Hepatocyte (in vitro differentiated cells): ENCODE measurements at regions not wholly inside any gene's neighbourhood (a gene's known extent, or its start where the extent isn't known, plus 50 kb on each side); places are given as distances from the start of the nearest gene placed in this dataset.

Experiments
- DNase-seq: peaks from one replicate; pipeline ENCODE4 v3.0.0-alpha.2; 2016; ENCODE audit warnings: low spot score
- H2AFZ ChIP-seq: fragments of 200-600 bp; sonication (generic); 2 replicates; pipeline ENCODE4 v1.6.0; 2016; ENCODE audit warnings: antibody characterized with exemption, mild to moderate bottlenecking
- H3K27ac ChIP-seq: fragments of 200-600 bp; sonication (generic); 2 replicates; pipeline ENCODE4 v1.5.1; 2016; ENCODE audit warnings: mild to moderate bottlenecking
- H3K27me3 ChIP-seq: fragments of 200-600 bp; sonication (generic); 2 replicates; pipeline ENCODE4 v1.6.1; 2016
- H3K36me3 ChIP-seq: fragments of 200-600 bp; sonication (generic); replicated peaks from 2 replicates; pipeline ENCODE4 v1.5.1; 2016; ENCODE audit warnings: low read depth; ENCODE audit not compliant: insufficient read depth
- H3K4me1 ChIP-seq: fragments of 200-600 bp; sonication (generic); 2 replicates; pipeline ENCODE4 v1.5.1; 2016; ENCODE audit warnings: mild to moderate bottlenecking, moderate library complexity; ENCODE audit not compliant: insufficient read depth
- H3K4me2 ChIP-seq: fragments of 200-600 bp; sonication (generic); 2 replicates; pipeline ENCODE4 v1.6.0; 2016
- H3K4me3 ChIP-seq: fragments of 200-600 bp; sonication (generic); 2 replicates; pipeline ENCODE4 v1.5.1; 2016; ENCODE audit warnings: mild to moderate bottlenecking
- H3K79me2 ChIP-seq: fragments of 200-600 bp; sonication (generic); 2 replicates; pipeline ENCODE4 v1.6.0; 2017; ENCODE audit warnings: mild to moderate bottlenecking
- H3K9me2 ChIP-seq: fragments of 200-600 bp; sonication (generic); replicated peaks from 2 replicates; pipeline ENCODE4 v1.6.0; 2017; ENCODE audit warnings: mild to moderate bottlenecking; ENCODE audit not compliant: insufficient read depth
- H3K9me3 ChIP-seq: fragments of 200-600 bp; sonication (generic); 2 replicates; pipeline ENCODE4 v1.5.1; 2016; ENCODE audit warnings: low read depth, mild to moderate bottlenecking
- H4K20me1 ChIP-seq: fragments of 200-600 bp; sonication (generic); 2 replicates; pipeline ENCODE4 v1.6.0; 2016; ENCODE audit warnings: mild to moderate bottlenecking; ENCODE audit not compliant: insufficient read depth, poor library complexity, severe bottlenecking
- CTCF ChIP-seq: fragments of 200-600 bp; sonication (generic); IDR thresholded peaks from 2 replicates; pipeline ENCODE4 v1.5.1; 2016; ENCODE audit warnings: antibody characterized with exemption, mild to moderate bottlenecking; ENCODE audit not compliant: poor library complexity
- EZH2 ChIP-seq: fragments of 200-600 bp; sonication (generic); IDR thresholded peaks from 2 replicates; pipeline ENCODE4 v1.6.1; 2016; ENCODE audit warnings: antibody characterized with exemption, mild to moderate bottlenecking, borderline replicate concordance
- EZH2phosphoT487 ChIP-seq: fragments of 200-600 bp; sonication (generic); IDR thresholded peaks from one replicate; pipeline ENCODE4 v1.6.1; 2018; ENCODE audit warnings: antibody characterized with exemption, mild to moderate bottlenecking, low read depth, moderate library complexity; ENCODE audit not compliant: unreplicated experiment, severe bottlenecking
- WGBS: methylation state at CpG from one replicate; pipeline ENCODE4 v1.1.6; 2016; ENCODE audit warnings: low lambda C conversion rate; ENCODE audit errors: missing lambda C conversion rate; 5-methylcytosine and 5-hydroxymethylcytosine counted together

DNA sequence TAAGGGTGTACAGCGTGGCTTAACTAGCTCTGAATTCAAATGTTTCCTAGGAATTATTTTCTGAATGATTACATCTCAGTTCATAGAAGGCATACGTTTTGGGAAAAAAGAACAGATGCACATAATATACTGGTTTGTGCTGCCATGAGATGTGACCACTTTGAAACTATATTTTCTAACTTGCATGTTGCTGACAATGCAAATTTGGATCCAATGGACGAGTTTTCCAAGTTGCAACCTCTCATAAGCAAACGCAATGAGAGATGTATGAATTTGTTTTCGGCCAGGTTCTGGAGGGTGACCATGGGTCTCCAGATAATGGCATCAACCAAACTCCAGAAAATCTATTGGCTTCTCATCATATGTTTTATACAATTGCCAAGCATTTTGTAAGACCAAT lies 1445.4 kb downstream of the AACS start:
- Histone ChIP-seq H3K4me2 (no peak overlapping the region), H2AFZ (no peak overlapping the region), H3K4me3 (no peak overlapping the region), H3K79me2 (no peaks in the 10 kb centered on the region), H3K9me3 (no peaks in the 10 kb centered on the region), H3K27me3 (no peaks in the 10 kb centered on the region), H3K9me2 (no peaks in the 10 kb centered on the region), H3K27ac (no peak overlapping the region), H4K20me1 (no peaks in the 10 kb centered on the region), H3K36me3 (no peaks in the 10 kb centered on the region), H3K4me1 (no peaks in the 10 kb centered on the region)
- no peak for DNase-seq
- no peak for TF ChIP-seq CTCF
- no peak for TF ChIP-seq EZH2
- no peak for TF ChIP-seq EZH2phosphoT487
- 90% methylated on average over 5 of the region's 5 CpGs for whole genome bisulfite sequencing

DNA sequence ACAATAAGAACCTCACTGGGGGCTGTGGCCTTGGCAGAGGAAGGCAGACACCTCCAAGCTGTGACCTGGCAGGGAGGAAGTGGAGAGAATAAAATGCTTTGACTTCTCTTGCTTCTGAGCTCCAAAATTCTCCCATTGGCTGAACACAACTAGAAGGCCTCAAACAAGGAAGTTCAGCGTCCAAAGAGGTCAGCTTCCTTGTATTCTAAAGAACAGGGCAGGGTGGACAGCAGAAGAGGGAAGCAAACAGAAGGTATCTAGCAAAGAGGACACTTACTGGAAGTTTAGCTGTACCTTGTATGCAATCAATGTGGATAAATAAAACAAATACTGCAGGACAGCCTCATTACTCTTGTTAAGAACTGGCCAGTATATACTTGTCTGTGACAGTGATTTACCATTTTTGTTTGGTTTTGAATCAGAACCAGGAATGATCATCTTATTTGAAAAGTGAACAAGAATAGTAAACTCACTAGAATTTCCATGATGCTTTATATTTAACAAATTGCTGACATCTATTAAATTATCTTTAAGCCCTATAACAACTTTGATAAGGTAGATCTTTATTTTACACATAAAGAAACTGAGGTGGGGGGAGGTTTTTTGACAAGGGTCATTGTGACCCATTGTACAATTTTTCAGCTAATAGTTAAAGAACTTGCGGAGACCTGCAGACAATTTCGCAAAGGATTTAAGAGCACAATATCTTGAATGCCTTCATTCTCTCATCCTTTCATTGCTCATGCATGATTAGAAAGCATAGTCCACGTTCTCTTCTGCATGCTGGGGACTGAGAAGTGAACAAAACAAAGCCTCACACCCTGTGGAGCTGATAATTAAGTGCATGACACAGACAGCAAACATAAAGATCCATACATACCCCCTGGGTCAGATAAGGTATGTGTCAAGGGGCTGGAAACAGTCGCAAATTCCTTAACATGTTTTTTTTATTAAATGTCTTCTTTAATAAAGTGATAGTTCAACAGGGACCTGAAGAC lies 1448.0 kb downstream of the AACS start:
- no peak for TF ChIP-seq EZH2phosphoT487
- TF ChIP-seq CTCF: no peak
- no peak for TF ChIP-seq EZH2
- Histone ChIP-seq H3K9me3 (no peaks in the 10 kb centered on the region), H3K4me2 (no peak overlapping the region), H3K4me1 (no peaks in the 10 kb centered on the region), H4K20me1 (no peaks in the 10 kb centered on the region), H3K27me3 (no peaks in the 10 kb centered on the region), H3K9me2 (no peaks in the 10 kb centered on the region), H3K4me3 (no peak overlapping the region), H3K27ac (no peak overlapping the region), H2AFZ (no peak overlapping the region), H3K36me3 (no peaks in the 10 kb centered on the region), H3K79me2 (no peaks in the 10 kb centered on the region)
- 71% methylated on average over 5 of the region's 5 CpGs for WGBS
- DNase-seq: no peak

GRCh38 chr12:126518596-126519200 lies 1453.5 kb downstream of the AACS start:
- no peak for TF ChIP-seq EZH2phosphoT487
- TF ChIP-seq EZH2: no peak
- no peak for TF ChIP-seq CTCF
- no peak overlapping the region for H3K4me3 ChIP-seq
- H3K36me3 ChIP-seq: no peaks in the 10 kb centered on the region
- no peak overlapping the region for H3K4me2 ChIP-seq
- H4K20me1 ChIP-seq: no peaks in the 10 kb centered on the region
- WGBS: 91% methylated on average over 10 of the region's 10 CpGs
- H2AFZ ChIP-seq: no peak overlapping the region
- no peak for DNase-seq
- no peaks in the 10 kb centered on the region for H3K27me3 ChIP-seq
- no peaks in the 10 kb centered on the region for H3K9me3 ChIP-seq
- H3K27ac ChIP-seq: no peak overlapping the region
- no peaks in the 10 kb centered on the region for H3K9me2 ChIP-seq
- no peaks in the 10 kb centered on the region for H3K4me1 ChIP-seq
- no peaks in the 10 kb centered on the region for H3K79me2 ChIP-seq
